Dermis blood vessel endothelial cell (primary cell): ENCODE measurements at regions not wholly inside any gene's neighbourhood (a gene's known extent, or its start where the extent isn't known, plus 50 kb on each side); places are given as distances from the start of the nearest gene placed in this dataset.

Source experiments
- DNase-seq: peaks from one replicate; pipeline ENCODE4 v3.0.0; 2010

- no peak for DNase-seq
These were observed 105.8 kb downstream of the BAMBI start for GRCh38 chr10:28783087-28783486.

GRCh38 chr10:28785018-28785417, 107.7 kb downstream of the BAMBI start:
- DNase-seq, result no peak

GRCh38 chr10:28788252-28788651, 110.9 kb downstream of the BAMBI start:
- DNase-seq, result no peak

DNA sequence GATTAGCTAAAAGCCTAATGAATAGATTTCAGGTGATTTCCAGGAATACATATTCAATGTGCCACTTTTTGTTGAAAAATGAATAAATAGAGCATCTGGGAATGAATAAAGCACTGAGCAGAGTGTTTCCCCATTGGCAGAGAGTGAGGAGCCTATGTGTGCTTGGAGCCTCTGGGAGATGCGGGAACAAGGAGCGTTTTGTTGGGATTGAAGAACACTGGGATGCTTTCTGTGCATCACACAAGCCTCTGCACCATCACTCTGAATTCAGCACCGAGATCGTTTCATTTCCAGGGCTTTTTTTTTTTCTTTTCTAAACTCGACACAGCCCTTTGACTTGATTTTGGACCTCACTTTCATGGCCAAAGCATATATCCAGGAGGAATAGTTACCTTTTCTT, 111.4 kb downstream of the BAMBI start:
- DNase-seq, result no peak

GRCh38 chr10:28790146-28790545, 112.8 kb downstream of the BAMBI start:
- DNase-seq, result no peak

GRCh38 chr10:28793482-28793881, 116.2 kb downstream of the BAMBI start:
- DNase-seq, result no peak

DNA sequence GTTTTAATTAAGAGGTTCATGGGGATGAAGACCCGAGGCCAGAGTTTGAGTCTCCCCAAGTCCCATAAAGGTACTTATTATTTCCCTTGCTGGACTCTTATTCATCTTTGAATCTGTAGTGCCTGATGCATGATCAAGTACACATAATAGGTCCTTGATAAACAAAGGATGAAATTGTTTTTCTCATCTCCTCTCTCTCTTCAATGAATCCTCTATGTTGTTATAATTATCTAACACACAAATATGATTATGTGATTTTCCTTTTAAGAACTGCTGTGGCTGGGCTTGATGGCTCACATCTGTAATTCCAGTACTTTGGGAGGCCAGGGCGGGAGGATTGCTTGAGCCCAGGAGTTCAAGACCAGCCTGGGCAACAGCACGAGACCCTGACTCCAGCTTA, 117.7 kb downstream of the BAMBI start:
- DNase-seq, result no peak

DNA sequence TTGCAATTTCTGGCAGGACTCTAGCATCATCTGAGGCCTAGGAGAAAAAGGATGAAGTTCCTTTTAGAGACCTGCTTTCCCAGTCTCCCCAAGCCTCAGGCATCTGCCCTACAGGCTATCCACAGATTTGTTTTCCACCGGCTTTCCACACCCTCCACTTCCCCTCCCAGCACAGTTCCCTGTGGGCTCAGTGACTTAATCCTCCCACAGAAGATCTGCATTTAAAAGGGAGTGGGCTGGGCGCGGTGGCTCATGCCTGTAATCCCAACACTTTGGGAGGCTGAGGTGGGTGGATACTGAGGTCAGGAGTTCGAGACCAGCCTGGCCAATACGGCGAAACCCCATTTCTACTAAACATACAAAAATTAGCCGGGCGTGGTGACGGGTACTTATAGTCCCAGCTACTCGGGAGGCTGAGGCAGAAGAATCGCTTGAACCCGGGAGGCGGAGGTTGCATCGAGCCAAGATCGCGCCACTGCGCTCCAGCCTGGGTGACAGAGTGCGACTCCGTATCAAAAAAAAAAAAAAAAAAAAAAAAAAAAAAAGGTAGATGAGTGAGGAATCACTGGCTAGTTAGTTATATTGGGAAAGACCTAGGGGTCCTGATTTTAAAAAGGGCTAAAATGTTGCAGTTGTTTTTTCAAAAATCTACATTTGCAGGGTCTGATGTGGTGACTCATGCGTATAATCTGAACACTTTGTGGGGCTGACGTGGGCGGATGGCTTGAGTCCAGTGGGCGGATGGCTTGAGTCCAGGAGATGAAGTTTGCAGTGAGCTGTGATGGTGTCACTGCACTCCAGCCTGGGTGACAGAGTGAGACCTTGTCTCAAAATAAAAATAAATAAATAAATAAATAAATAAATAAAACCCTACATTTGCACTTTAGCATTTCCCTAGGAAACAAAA, 119.5 kb downstream of the BAMBI start:
- no peak for DNase-seq

DNA sequence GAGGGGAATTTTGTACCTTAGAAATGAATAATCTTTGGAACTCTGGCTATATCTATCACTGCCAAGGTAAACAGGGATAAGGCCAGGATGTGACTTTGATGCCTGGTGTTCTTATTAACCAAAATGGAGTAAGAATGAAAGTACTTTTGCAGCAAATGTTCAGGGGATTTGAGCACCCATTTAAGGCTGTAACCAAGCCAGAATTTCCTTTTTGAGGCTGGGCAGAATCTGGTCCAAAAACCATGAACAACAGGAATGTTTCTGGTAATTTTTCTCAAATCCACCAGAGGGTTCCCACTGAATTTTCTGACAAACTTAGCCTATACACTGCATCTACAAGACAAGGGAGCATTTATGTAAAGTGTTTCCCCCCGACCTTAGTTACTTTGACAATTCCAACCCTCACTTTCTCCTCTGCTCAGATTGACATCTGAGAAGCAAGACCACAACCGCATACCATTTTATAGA, 120.6 kb downstream of the BAMBI start:
- DNase-seq, result no peak

DNA sequence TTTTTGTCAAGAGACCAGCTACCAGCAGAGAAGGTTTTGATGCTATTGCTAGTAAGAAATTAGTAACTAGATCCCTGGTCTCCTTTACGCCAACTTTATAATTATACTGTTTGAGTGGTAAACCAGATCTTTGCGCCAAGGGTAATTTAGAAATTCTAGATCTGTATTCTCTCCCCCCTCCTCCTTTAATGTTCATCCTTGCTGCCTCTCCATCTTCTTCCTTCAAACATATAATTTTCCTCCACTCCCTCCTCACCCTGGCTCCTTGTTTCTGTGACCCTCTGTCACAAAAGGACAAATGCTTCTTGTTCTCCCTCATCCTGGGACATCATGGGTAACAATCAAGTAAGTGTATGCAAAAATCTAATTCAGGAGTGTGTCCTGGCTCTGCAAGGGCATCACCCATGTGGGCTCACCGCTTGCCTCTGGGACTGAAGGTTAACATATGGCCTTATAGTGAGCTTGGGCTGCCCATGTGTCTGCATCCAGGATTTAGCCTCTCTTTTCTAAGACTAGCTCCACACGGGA, 121.2 kb downstream of the BAMBI start:
- no peak for DNase-seq

DNA sequence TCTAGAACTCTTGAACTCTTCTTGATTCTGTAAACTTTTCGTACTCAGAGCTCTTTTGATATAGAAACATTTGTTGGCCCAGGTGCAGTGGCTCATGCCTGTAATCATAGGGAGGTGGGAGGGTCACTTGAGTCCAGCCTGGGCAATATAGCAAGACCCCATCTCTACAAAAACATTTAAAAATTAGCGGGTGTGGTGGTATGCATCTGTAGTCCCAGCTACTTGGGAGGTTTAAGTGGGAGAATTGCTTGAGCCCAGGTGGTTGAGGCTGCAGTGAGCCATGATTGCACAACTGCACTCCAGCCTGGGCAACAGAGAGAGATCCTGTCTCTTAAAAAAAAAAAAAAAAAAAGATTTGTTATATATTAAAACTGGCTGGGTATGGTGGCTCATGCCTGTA, 121.6 kb downstream of the BAMBI start:
- no peak for DNase-seq

- no peak for DNase-seq
These were observed 122.8 kb downstream of the BAMBI start for GRCh38 chr10:28800144-28800543.

DNA sequence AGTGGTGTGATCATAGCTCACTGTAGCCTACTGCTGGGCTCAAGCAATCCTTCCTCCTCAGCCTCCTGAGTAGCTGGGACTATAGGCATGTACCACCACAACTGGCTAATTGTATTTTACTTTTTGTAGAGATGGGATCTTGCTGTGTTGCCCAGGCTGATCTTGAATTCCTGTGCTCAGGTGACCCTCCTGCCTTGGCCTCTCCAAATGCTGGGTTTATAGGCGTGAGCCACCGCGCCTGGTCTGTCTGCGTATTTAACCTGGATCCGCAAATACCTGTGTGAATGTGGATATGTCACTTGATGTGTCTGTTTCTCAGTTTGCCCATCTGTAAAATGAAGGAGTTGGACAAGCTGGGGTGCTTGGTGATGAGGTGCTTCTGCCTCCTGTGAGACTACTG, 123.9 kb downstream of the BAMBI start:
- no peak for DNase-seq

DNA sequence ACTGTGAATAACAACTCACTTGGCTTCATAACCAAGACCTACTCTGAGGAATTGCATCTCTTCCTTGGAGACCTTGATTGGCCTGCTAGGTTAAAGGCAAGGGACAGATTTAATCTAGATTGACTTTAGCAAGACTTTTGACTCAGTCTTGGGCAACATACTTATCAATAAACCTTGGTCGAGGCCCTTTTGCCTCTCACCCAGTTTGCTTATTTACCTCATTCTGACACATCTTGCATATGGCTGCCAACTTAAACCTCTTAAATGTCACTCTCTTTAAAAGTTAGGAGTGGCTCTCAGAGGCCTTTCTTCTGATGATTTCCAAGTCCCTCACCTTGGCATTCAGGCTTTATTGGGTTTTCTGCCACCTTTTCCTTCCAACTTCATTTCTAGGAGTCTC, 124.5 kb downstream of the BAMBI start:
- no peak for DNase-seq

DNA sequence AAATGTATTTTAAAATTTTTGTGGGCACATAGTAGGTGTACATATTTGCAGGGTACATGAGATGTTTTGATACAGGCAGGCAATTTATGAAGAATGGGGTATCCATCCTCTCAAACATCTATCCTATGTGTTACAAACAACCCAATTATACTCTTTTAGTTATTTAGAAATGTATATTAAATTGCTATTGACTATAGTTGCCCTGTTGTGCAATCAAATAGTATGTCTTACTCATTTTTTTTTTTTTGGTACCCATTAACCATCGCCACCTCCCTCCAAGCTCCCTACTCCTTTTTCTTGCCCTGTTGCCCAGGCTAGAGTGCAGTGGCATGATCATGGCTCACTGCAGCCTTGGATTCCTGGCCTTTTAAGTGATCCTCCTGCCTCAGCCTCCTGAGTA, 128.1 kb downstream of the BAMBI start:
- DNase-seq, result no peak

- DNase-seq, result no peak
These were observed 129.2 kb downstream of the BAMBI start for GRCh38 chr10:28806488-28806941.

DNA sequence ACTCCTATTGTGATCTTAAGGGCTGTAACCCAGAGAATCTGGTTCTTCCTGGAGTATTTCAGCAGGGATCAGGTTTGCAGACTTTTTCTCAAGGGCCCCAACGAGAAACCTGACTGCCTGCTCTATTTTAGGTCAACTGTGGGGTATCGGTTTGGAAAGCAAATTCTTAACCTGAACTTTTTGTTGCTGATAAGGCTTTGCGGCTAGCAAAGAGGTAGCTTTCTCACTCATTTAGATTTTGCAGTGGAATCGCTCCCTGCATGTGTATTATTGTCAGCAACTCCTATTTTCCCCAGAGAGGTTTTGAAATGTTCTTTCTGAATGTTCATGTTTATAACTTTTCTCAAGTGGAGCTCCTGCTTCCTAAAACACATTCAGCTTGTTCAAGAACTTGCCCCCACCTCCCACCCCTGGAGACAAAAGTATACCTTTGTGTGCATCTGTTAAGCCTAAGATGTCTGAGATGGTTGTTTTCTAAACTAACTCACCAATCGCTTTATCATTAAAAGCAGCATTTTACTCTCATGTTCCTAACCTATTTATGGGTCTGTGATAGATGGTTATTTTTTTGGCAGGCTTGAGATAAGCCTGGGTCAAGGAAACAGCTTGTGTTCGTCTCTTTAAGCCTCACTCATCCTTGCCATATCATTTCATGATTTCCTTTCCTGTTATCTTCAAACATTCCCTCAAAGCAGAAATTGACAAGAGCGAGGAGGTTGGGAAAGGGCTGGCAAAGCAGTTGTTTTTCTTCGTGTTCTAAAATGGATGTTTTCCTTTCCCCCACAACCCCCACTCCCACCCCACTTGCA, 129.8 kb downstream of the BAMBI start:
- no peak for DNase-seq

DNA sequence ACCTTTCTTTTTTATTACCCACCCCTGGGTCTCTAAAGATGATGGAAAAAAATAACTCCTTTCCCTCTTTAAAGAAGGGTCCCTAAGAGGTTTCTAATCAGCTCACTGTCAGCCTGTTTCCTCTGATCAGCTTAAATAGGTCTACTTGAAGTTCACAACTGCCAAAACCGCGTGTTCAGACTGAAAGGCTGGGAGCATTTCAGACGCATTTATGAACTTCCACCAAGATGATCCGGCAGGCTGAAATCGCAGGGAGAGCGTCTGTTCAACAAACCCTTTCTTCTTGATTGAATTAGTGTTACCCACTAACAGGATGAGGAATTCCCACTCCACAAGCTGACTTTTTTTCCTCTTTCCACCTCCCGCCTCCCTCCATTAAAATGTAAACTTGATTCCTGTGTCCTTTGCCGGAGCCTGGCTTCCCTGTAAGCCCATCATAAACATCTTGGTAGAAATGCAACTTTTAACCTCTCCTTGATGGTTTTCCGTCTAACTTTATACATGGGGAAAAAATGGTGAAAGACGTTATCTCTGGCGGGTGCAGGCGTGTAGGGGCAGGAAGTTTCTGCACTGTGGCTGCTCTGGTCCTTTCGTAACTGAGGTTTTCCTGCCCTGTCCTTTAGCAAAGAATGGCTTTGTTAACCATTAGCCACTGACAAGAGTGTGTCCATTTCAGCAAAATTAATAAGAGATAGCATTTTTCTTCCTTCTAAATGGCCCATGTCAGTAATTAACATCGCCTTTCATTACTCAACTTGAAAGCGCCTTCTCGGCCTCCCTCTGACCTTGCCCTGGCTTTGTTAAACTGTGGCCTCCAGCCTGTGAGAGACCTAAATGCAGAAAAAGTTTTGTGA, 130.7 kb downstream of the BAMBI start:
- DNase-seq, result no peak

DNA sequence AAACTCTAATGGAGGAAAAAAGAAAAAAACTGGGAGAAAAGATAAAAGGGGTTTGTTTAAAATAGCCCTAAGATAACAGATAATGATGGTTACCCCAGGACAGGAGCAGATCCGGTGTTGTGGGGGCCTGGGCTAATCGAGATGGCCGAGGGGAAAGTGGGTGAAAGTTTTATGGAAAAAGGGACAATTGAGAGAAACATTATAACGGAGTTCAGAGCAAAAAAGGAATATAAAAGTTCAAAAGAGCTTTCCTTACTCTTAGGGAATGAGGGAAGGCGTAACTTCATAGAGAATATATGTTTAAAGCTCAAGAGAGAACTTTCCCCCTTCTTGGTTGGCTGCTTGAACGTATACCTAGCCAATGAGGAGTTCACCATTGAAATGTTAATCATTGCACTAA, 131.4 kb downstream of the BAMBI start:
- no peak for DNase-seq

DNA sequence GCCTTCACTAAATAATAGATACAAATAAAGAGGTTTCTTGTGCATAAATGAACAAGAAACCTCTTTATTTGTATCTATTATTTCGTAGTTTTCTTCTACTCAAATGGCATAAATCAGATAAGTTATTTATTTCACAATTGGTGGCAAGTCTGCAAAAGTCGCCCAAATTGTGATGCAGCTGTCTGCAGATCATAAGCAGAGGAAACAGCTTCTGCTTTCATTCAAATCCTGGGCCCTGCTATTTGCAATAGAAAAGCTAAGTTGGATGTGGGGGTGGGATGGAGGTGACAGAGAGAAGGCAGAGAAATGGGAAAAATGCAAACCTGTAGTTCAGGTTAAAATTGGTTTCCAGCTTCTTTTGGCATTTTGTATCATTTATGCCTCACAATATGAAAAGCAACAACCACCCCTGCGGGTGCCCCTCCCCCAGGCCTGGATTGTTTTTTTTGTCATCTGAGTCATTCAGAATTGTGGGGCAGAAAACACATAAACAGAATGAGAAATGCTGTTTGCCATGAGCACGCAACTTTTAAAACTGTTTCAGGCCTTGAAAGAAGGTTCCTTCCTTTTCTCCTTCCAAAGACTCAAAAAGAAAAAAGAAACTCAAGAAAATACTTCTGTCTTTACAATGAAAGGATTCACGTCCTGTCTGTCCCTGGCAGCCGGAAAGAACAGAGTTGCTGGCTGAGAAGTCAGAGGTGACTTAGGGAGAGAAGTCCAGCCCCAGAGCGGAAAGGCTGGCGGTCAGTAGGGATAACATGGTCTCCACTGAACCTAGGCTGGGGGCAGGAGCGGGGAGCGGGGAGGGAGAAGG, 132.9 kb downstream of the BAMBI start:
- DNase-seq, result no peak

GRCh38 chr10:28811639-28812349, 134.5 kb downstream of the BAMBI start:
- DNase-seq, result no peak
